ENCODE measurements at regions not wholly inside any gene's neighbourhood (a gene's known extent, or its start where the extent isn't known, plus 50 kb on each side); places are given as distances from the start of the nearest gene placed in this dataset.

- DNase-seq: no peak
These were observed 227.7 kb upstream of the STK17B start for GRCh38 chr2:196399096-196399495.

- peak; percentile 72 for DNase-seq
These were observed 228.6 kb upstream of the STK17B start for GRCh38 chr2:196399722-196400691.

- DNase-seq: no peak
These were observed 232.1 kb upstream of the STK17B start for GRCh38 chr2:196403471-196403870.

DNA sequence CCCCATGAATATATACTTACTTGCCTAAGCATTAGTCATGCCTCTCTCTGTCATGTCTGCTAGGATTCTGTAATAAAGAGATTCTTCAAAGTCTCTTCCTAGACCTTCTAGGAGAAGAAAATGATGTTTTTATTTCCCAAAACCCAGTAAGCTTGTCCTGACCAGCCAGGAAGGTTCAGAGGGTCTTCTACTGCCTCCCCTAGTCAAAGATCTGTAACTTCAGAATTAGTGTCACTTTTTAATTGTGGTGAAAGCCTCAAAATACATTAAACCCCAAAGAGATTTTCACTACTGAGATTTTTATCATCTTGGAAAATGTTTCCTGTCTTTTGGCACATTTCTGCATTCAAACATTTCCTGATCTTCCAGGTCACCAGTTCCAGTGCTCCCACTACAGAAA lies 232.9 kb upstream of the STK17B start:
- DNase-seq: no peak

DNA sequence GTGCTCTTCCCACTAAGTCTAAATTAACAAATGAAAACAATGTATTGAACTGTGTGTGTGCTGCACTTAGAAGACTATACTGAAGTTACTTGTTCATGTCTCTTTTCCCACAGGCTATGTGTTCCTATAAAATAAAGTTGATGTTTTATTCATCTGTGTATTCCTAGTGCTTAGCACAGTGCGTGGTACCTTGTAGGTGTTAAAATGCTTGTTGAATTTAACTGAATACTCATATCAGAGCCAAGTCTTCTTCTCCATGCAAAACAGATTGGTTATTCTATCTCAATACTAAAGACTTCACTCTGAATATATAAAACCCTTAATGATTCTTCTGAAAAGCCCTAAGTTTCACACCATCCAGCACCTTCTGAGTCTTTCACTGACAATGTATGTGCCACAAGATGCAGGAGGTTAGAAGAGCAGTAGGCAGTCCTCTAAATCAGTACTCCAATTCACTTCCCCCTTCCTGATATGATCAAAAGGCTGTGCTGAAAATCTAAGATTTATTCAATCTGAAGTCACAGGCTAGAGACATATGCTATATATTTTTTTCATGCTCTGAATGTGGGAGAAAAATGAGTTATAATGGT lies 231.7 kb upstream of the CCDC150 start:
- DNase-seq: no peak

- DNase-seq: no peak
These were observed 230.1 kb upstream of the CCDC150 start for GRCh38 chr2:196409376-196409775.

DNA sequence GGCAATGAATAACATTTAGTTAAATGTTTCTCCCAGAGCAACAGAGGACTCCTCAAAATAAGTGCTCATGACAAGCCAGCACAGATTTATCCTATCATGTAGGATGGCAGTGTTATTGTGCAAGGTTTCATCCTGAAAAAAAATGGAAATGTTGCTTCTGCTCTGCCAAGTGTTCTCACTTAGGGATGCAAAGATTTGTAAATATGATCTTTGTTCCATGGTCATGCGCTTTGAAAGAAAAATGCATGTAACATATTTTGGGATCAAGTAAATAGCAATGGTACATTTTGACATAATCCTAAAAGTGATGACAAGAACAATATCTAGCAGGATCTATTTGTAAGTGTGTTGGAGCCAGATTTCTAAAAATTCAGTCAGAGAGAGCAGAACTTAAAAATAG lies 229.5 kb upstream of the CCDC150 start:
- no peak for DNase-seq

DNA sequence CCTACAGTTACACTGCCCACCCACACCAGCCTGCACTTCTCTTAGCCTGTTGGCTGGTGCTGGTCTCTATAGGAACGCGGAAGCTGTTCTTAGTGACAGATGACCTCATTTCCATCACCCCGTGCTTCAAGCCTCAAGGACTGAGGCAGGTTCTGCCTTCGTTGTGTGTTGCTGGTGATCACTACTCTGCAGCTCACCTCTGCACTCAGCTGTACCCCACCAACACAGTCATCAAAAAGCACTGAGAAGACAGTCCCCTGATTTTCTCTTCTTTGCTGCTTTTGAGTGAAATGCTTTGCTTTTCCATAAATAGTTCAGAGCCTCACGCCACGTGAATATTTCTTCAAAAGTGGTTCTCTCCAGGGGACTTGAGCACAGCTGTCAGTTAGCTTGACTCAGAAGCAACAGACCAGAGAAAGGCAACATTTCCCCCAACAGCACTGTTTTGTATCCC lies 225.7 kb upstream of the CCDC150 start:
- peak; percentile 29 for DNase-seq

GRCh38 chr2:196415384-196415783 lies 224.1 kb upstream of the CCDC150 start:
- DNase-seq: no peak

DNA sequence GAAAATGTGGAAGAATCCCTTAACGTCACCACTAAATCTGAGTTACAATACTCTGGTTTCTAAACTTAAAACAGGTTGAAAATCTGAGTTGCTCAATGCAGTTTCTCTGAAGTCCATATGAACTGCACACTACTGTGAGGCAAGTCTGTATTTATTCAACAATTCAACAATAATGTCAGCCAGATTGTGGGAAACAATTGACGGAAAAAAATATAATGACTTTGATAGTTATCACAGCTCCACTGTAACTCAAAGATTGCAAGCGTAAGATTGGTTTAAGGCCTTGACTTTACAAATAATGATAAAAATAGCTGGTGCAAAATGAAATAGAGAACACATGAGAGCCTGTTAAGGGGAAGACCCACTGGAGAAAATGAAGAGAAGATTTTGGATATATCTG lies 219.4 kb upstream of the CCDC150 start:
- no peak for DNase-seq

- DNase-seq: no peak
These were observed 217.6 kb upstream of the CCDC150 start for GRCh38 chr2:196421880-196422279.

GRCh38 chr2:196422361-196422760 lies 217.2 kb upstream of the CCDC150 start:
- DNase-seq: no peak

- no peak for DNase-seq
These were observed 213.4 kb upstream of the CCDC150 start for GRCh38 chr2:196426122-196426521.

DNA sequence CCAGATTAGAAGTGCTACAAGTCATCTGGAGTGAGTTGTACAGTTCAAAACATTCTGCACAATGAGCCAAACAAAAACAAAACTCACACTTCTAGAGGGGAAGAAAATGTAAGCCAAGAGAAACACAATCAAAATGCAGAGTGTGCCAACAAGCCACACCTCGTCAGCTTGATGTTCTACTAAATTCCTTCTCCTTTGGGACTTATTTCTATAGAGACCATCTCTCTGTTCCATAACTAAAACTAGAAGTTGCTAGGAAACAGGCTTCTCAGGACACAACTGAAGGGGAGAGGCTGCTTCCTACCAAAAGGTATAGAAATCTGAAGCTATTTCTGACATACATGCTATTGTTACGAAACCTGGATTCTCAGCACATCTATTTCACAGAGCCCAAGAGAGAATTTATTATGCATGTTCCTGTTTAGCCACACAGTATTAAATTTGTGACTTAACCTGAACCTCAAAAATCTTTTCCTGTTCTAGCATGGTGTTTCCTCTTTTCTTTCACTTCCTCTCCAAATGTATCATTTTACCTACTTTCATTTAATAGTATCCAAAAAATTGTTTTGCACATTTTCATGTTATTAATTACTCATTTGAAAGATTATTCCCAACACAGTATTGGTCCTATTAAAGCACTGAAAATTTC lies 211.4 kb upstream of the CCDC150 start:
- peak; percentile 26 for DNase-seq

- DNase-seq: no peak
These were observed 208.4 kb upstream of the CCDC150 start for GRCh38 chr2:196431076-196431475.

- DNase-seq: peak; percentile 16
These were observed 207.6 kb upstream of the CCDC150 start for GRCh38 chr2:196431957-196432356.

- DNase-seq: no peak
These were observed 206.4 kb upstream of the CCDC150 start for GRCh38 chr2:196433116-196433515.

- no peak for DNase-seq
These were observed 205.3 kb upstream of the CCDC150 start for GRCh38 chr2:196434217-196434616.

- no peak for DNase-seq
These were observed 204.3 kb upstream of the CCDC150 start for GRCh38 chr2:196435189-196435588.

- no peak for DNase-seq
These were observed 201.9 kb upstream of the CCDC150 start for GRCh38 chr2:196437626-196438025.

- DNase-seq: no peak
These were observed 199.8 kb upstream of the CCDC150 start for GRCh38 chr2:196439760-196440159.

GRCh38 chr2:196440413-196440812 lies 199.1 kb upstream of the CCDC150 start:
- peak; percentile 21 for DNase-seq

GRCh38 chr2:196441527-196441926 lies 198.0 kb upstream of the CCDC150 start:
- no peak for DNase-seq

Data from tongue (tissue), 1 donor.